WERI-Rb-1 (cell line): ENCODE measurements at regions not wholly inside any gene's neighbourhood (a gene's known extent, or its start where the extent isn't known, plus 50 kb on each side); places are given as distances from the start of the nearest gene placed in this dataset.
"Not testable (repeated sequence)": the region's sequence is repeated elsewhere in the genome, so short reads cannot be mapped to it uniquely, and the experiment has no call there.

Source experiments
- DNase-seq: peaks from one replicate; pipeline ENCODE4 v3.0.0-alpha.2; 2020
- H3K27ac ChIP-seq: fragments of 250-450 bp; sonication (Bioruptor Pico); 2 replicates; pipeline ENCODE4 v1.5.1; 2020; ENCODE audit warnings: mild to moderate bottlenecking, moderate library complexity
- H3K27me3 ChIP-seq: fragments of 250-450 bp; sonication (Bioruptor Pico); 2 replicates; pipeline ENCODE4 v1.5.1; 2021; ENCODE audit warnings: mild to moderate bottlenecking, low read depth, moderate library complexity; ENCODE audit not compliant: insufficient read depth, severe bottlenecking
- H3K36me3 ChIP-seq: fragments of 250-450 bp; sonication (Bioruptor Pico); 2 replicates; pipeline ENCODE4 v1.5.1; 2020; ENCODE audit warnings: mild to moderate bottlenecking, moderate library complexity
- H3K4me3 ChIP-seq: 2 replicates; pipeline ENCODE4 v1.5.1; 2011; ENCODE audit warnings: low read depth, mild to moderate bottlenecking, control low read depth, low read length
- H3K9me3 ChIP-seq: fragments of 250-450 bp; sonication (Bioruptor Pico); 2 replicates; pipeline ENCODE4 v1.5.1; 2021; ENCODE audit warnings: mild to moderate bottlenecking, moderate library complexity; ENCODE audit not compliant: severe bottlenecking

GRCh38 chr21:9572782-9573181 is 948.6 kb upstream of the TPTE start:
- H3K27me3 ChIP-seq, H3K4me3 ChIP-seq, H3K9me3 ChIP-seq, H3K27ac ChIP-seq, H3K36me3 ChIP-seq, DNase-seq: not testable (repeated sequence)

GRCh38 chr21:9573528-9573927 is 947.9 kb upstream of the TPTE start:
- not testable (repeated sequence) for H3K4me3 ChIP-seq, H3K36me3 ChIP-seq, H3K27me3 ChIP-seq, H3K9me3 ChIP-seq, DNase-seq, H3K27ac ChIP-seq

- not testable (repeated sequence) for DNase-seq, H3K27me3 ChIP-seq, H3K4me3 ChIP-seq, H3K9me3 ChIP-seq, H3K36me3 ChIP-seq, H3K27ac ChIP-seq
Measured at GRCh38 chr21:9579275-9579674, 942.1 kb upstream of the TPTE start.

GRCh38 chr21:9587941-9588340 is 933.4 kb upstream of the TPTE start:
- H3K27me3 ChIP-seq, DNase-seq, H3K36me3 ChIP-seq, H3K27ac ChIP-seq, H3K9me3 ChIP-seq, H3K4me3 ChIP-seq: not testable (repeated sequence)

- not testable (repeated sequence) for H3K27me3 ChIP-seq, H3K4me3 ChIP-seq, H3K27ac ChIP-seq, H3K9me3 ChIP-seq, DNase-seq, H3K36me3 ChIP-seq
Measured at GRCh38 chr21:9592591-9592990, 928.8 kb upstream of the TPTE start.

GRCh38 chr21:9593646-9594045 is 927.7 kb upstream of the TPTE start:
- H3K27ac ChIP-seq, H3K4me3 ChIP-seq, H3K27me3 ChIP-seq, DNase-seq, H3K36me3 ChIP-seq, H3K9me3 ChIP-seq: not testable (repeated sequence)

GRCh38 chr21:9614011-9614410 is 907.4 kb upstream of the TPTE start:
- not testable (repeated sequence) for H3K36me3 ChIP-seq, DNase-seq, H3K4me3 ChIP-seq, H3K27me3 ChIP-seq, H3K27ac ChIP-seq, H3K9me3 ChIP-seq

GRCh38 chr21:9621121-9621793 is 900.1 kb upstream of the TPTE start:
- H3K27ac ChIP-seq, H3K4me3 ChIP-seq, H3K27me3 ChIP-seq, H3K9me3 ChIP-seq, DNase-seq, H3K36me3 ChIP-seq: not testable (repeated sequence)

GRCh38 chr21:9628051-9628450 is 893.3 kb upstream of the TPTE start:
- not testable (repeated sequence) for H3K27me3 ChIP-seq, H3K27ac ChIP-seq, H3K4me3 ChIP-seq, H3K9me3 ChIP-seq, H3K36me3 ChIP-seq, DNase-seq

GRCh38 chr21:9647409-9647808 is 874.0 kb upstream of the TPTE start:
- H3K27ac ChIP-seq, H3K9me3 ChIP-seq, DNase-seq: not testable (repeated sequence)

GRCh38 chr21:9648331-9648730 is 873.1 kb upstream of the TPTE start:
- DNase-seq, H3K9me3 ChIP-seq, H3K27ac ChIP-seq, H3K4me3 ChIP-seq, H3K36me3 ChIP-seq, H3K27me3 ChIP-seq: not testable (repeated sequence)

More at GRCh38 chr21:9647409-9647808, 874.0 kb upstream of the TPTE start:
- H3K27me3 ChIP-seq, H3K36me3 ChIP-seq, H3K4me3 ChIP-seq: not testable (repeated sequence)

GRCh38 chr21:9648947-9649720 is 872.2 kb upstream of the TPTE start:
- not testable (repeated sequence) for H3K9me3 ChIP-seq, DNase-seq

GRCh38 chr21:9652819-9653218 is 868.6 kb upstream of the TPTE start:
- H3K27ac ChIP-seq, DNase-seq, H3K36me3 ChIP-seq, H3K4me3 ChIP-seq, H3K9me3 ChIP-seq: not testable (repeated sequence)
- peaks cover 12% of the 10 kb centered on the region for H3K27me3 ChIP-seq

More at GRCh38 chr21:9648947-9649720, 872.2 kb upstream of the TPTE start:
- H3K4me3 ChIP-seq, H3K27me3 ChIP-seq, H3K27ac ChIP-seq, H3K36me3 ChIP-seq: not testable (repeated sequence)

GRCh38 chr21:9655221-9655620 is 866.2 kb upstream of the TPTE start:
- not testable (repeated sequence) for H3K36me3 ChIP-seq, DNase-seq, H3K27ac ChIP-seq, H3K27me3 ChIP-seq, H3K9me3 ChIP-seq, H3K4me3 ChIP-seq

- DNase-seq, H3K27ac ChIP-seq, H3K27me3 ChIP-seq, H3K4me3 ChIP-seq, H3K36me3 ChIP-seq, H3K9me3 ChIP-seq: not testable (repeated sequence)
Measured at GRCh38 chr21:9656455-9656854, 864.9 kb upstream of the TPTE start.
